ENCODE measurements at regions not wholly inside any gene's neighbourhood (a gene's known extent, or its start where the extent isn't known, plus 50 kb on each side); places are given as distances from the start of the nearest gene placed in this dataset.
"Not testable (repeated sequence)": the region's sequence is repeated elsewhere in the genome, so short reads cannot be mapped to it uniquely, and the experiment has no call there.

- intact Hi-C loops (cut with micrococcal nuclease) = no loop called here
Measured at GRCh38 chr16:13708347-13709120, 211.4 kb upstream of the ERCC4 start.

- intact Hi-C loops (cut with micrococcal nuclease) = no loop called here
Measured at GRCh38 chr16:13718748-13719147, 201.2 kb upstream of the ERCC4 start.

- intact Hi-C loops (cut with micrococcal nuclease) = no loop called here
Measured at GRCh38 chr16:13727943-13728342, 192.0 kb upstream of the ERCC4 start.

GRCh38 chr16:13733561-13733960, 186.4 kb upstream of the ERCC4 start:
- intact Hi-C loops (cut with micrococcal nuclease) = no loop called here

GRCh38 chr16:13739621-13740373, 180.2 kb upstream of the ERCC4 start:
- intact Hi-C loops (cut with micrococcal nuclease) = not testable (repeated sequence)

GRCh38 chr16:13742928-13743327, 177.0 kb upstream of the ERCC4 start:
- intact Hi-C loops (cut with micrococcal nuclease) = no loop called here

GRCh38 chr16:13743571-13743970, 176.4 kb upstream of the ERCC4 start:
- intact Hi-C loops (cut with micrococcal nuclease) = no loop called here

GRCh38 chr16:13756411-13757140, 163.4 kb upstream of the ERCC4 start:
- intact Hi-C loops (cut with micrococcal nuclease) = no loop called here

- intact Hi-C loops (cut with micrococcal nuclease) = no loop called here
Measured at GRCh38 chr16:13766334-13766733, 153.6 kb upstream of the ERCC4 start.

- intact Hi-C loops (cut with micrococcal nuclease) = no loop called here
Measured at GRCh38 chr16:13767215-13767614, 152.7 kb upstream of the ERCC4 start.

- intact Hi-C loops (cut with micrococcal nuclease) = no loop called here
Measured at GRCh38 chr16:13768471-13768870, 151.5 kb upstream of the ERCC4 start.

- intact Hi-C loops (cut with micrococcal nuclease) = no loop called here
Measured at GRCh38 chr16:13770436-13770835, 149.5 kb upstream of the ERCC4 start.

GRCh38 chr16:13772782-13773181, 147.2 kb upstream of the ERCC4 start:
- intact Hi-C loops (cut with micrococcal nuclease) = no loop called here

GRCh38 chr16:13779676-13780075, 140.3 kb upstream of the ERCC4 start:
- intact Hi-C loops (cut with micrococcal nuclease) = no loop called here

GRCh38 chr16:13780406-13781168, 139.4 kb upstream of the ERCC4 start:
- intact Hi-C loops (cut with micrococcal nuclease) = no loop called here

- intact Hi-C loops (cut with micrococcal nuclease) = no loop called here
Measured at GRCh38 chr16:13781169-13781564, 138.8 kb upstream of the ERCC4 start.

- intact Hi-C loops (cut with micrococcal nuclease) = no loop called here
Measured at GRCh38 chr16:13781575-13782338, 138.2 kb upstream of the ERCC4 start.

GRCh38 chr16:13791095-13791494, 128.9 kb upstream of the ERCC4 start:
- intact Hi-C loops (cut with micrococcal nuclease) = no loop called here

- intact Hi-C loops (cut with micrococcal nuclease) = no loop called here
Measured at GRCh38 chr16:13793841-13794409, 126.0 kb upstream of the ERCC4 start.

GRCh38 chr16:13795131-13795530, 124.8 kb upstream of the ERCC4 start:
- intact Hi-C loops (cut with micrococcal nuclease) = no loop called here

Measured in T-helper 1 cell treated with Interleukin-12 subunit alpha and Interleukin-12 subunit beta and Interleukin-4 antibody, amounts not matched to agents 30 ng/mL and 1 ng/mL, for 36 hours (primary cell).